AG04450 (cell line): ENCODE measurements at regions not wholly inside any gene's neighbourhood (a gene's known extent, or its start where the extent isn't known, plus 50 kb on each side); places are given as distances from the start of the nearest gene placed in this dataset.

Experiments used
- CTCF ChIA-PET: fragments of 300-600, 350-600 bp; formaldehyde crosslinking; extraction: SDS; loops from one replicate; lab custom pipeline; 2022; ENCODE audit warnings: antibody characterized with exemption, inconsistent platforms; lab: Charles Lee
- POLR2A ChIA-PET: fragments of 350-600 bp; formaldehyde crosslinking; extraction: SDS; loops from one replicate; lab custom pipeline; 2021; ENCODE audit warnings: antibody characterized with exemption, inconsistent platforms; lab: Yijun Ruan, JAX
- DNase-seq: peaks from one replicate; pipeline ENCODE4 v3.0.0-alpha.2; 2011; ENCODE audit warnings: low read depth, low spot score
- H3K27ac ChIP-seq: one replicate; pipeline ENCODE4 v1.5.1; 2012; ENCODE audit warnings: low read depth, low read length, control low read depth
- H3K27me3 ChIP-seq: one replicate; pipeline ENCODE4 v1.6.0; 2012; ENCODE audit warnings: low read length; ENCODE audit not compliant: control insufficient read depth, insufficient read depth
- H3K4me3 ChIP-seq: 2 replicates; pipeline ENCODE4 v1.5.1; 2011; ENCODE audit warnings: mild to moderate bottlenecking, low read depth, low read length, control low read depth
- H3K9me3 ChIP-seq: 2 replicates; pipeline ENCODE4 v1.5.1; 2012; ENCODE audit warnings: low read length; ENCODE audit not compliant: control insufficient read depth, insufficient read depth
- TF ChIP-seq, protein P1 (sequence below): IDR thresholded peaks from 2 replicates; pipeline ENCODE4 v1.5.1; 2011; ENCODE audit warnings: low read depth, low read length, control low read depth, inconsistent platforms

- no peak for DNase-seq
- TF ChIP-seq, protein P1, sequence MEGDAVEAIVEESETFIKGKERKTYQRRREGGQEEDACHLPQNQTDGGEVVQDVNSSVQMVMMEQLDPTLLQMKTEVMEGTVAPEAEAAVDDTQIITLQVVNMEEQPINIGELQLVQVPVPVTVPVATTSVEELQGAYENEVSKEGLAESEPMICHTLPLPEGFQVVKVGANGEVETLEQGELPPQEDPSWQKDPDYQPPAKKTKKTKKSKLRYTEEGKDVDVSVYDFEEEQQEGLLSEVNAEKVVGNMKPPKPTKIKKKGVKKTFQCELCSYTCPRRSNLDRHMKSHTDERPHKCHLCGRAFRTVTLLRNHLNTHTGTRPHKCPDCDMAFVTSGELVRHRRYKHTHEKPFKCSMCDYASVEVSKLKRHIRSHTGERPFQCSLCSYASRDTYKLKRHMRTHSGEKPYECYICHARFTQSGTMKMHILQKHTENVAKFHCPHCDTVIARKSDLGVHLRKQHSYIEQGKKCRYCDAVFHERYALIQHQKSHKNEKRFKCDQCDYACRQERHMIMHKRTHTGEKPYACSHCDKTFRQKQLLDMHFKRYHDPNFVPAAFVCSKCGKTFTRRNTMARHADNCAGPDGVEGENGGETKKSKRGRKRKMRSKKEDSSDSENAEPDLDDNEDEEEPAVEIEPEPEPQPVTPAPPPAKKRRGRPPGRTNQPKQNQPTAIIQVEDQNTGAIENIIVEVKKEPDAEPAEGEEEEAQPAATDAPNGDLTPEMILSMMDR, result no peak
- CTCF ChIA-PET, result interaction anchor here (0.5 kb wide), 1 partner anchor 507 kb away, joined by 9 read pairs; no protein-coding TSS in a partner anchor
These were observed 538.9 kb downstream of the INHBA start for GRCh38 chr7:41163991-41164390.

GRCh38 chr7:41162612-41163011, 540.3 kb downstream of the INHBA start:
- no peaks in the 10 kb centered on the region for H3K27me3 ChIP-seq
- H3K9me3 ChIP-seq, result no peaks in the 10 kb centered on the region
- ChIA-PET CTCF (no interaction called here), POLR2A (no interaction called here)
- no peak overlapping the region for H3K27ac ChIP-seq
- no peak overlapping the region for H3K4me3 ChIP-seq
- TF ChIP-seq, protein P1, result no peak
- no peak for DNase-seq

More at GRCh38 chr7:41163991-41164390, 538.9 kb downstream of the INHBA start:
- Histone ChIP-seq H3K9me3 (no peaks in the 10 kb centered on the region), H3K4me3 (no peak overlapping the region), H3K27me3 (no peaks in the 10 kb centered on the region), H3K27ac (no peak overlapping the region)
- POLR2A ChIA-PET, result no interaction called here

GRCh38 chr7:41161041-41161587, 541.8 kb downstream of the INHBA start:
- ChIA-PET POLR2A (no interaction called here), CTCF (no interaction called here)
- Histone ChIP-seq H3K27me3 (no peaks in the 10 kb centered on the region), H3K27ac (no peak overlapping the region), H3K9me3 (no peaks in the 10 kb centered on the region), H3K4me3 (no peak overlapping the region)
- TF ChIP-seq, protein P1, result no peak
- no peak for DNase-seq

DNA sequence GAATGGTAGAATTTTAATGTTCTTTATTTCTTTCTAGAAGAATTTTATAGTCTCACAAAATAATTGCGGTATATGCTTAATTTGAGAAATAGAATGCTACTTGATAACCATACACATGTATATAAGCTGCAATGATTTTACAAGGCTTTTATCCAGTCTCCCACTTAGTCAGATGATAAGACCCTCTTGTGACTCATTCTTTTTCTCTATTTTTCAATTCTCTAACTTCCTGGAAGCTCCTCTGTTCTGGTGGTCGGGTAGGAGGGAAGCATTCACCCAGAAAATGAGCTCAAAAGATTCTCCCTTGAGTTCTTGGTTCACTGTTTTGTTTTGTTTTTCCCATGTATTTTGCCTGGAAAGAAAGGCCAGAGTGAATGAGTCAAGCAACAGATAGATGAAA, 546.6 kb downstream of the INHBA start:
- Histone ChIP-seq H3K27ac (no peak overlapping the region), H3K27me3 (no peaks in the 10 kb centered on the region), H3K9me3 (no peaks in the 10 kb centered on the region), H3K4me3 (no peak overlapping the region)
- ChIA-PET POLR2A (no interaction called here), CTCF (no interaction called here)
- TF ChIP-seq, protein P1, result no peak
- DNase-seq, result no peak

DNA sequence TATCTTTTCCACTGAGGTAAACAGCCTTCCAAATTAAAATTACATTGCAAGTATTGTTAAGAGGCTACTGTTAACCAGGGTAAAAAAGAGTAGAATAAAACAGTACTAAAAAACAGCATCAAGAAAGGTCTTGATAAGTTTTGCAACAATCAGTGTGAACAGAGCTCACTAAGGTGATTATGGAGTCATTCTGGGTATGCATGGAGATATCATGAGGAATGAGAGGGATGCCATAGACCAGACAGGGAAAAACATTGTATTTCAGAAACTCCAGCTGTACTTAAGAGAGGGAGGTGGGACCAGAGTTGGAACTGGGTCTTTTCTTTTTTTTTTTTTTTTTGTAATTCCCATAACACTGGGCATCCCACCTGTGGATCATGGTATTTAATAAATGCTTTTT, 549.6 kb downstream of the INHBA start:
- Histone ChIP-seq H3K4me3 (no peak overlapping the region), H3K9me3 (peaks cover 4% of the 10 kb centered on the region; the same call in 1 of the 2 replicates), H3K27me3 (no peaks in the 10 kb centered on the region), H3K27ac (no peak overlapping the region)
- CTCF ChIA-PET, result interaction anchor here (0.9 kb wide), 1 partner anchor 543 kb away, joined by 3 read pairs; no protein-coding TSS in a partner anchor
- TF ChIP-seq, protein P1, result no peak
- no peak for DNase-seq
- POLR2A ChIA-PET, result no interaction called here
